HCT116 (cell line): ENCODE measurements at regions not wholly inside any gene's neighbourhood (a gene's known extent, or its start where the extent isn't known, plus 50 kb on each side); places are given as distances from the start of the nearest gene placed in this dataset.

ENCODE experiments used
- ATAC-seq: fragments of 200-7000 bp; cut with Tn5 transposase; 2 replicates; pipeline ENCODE4 v1.9.1; 2020; ENCODE audit warnings: mild to moderate bottlenecking, moderate library complexity
- BruUV-seq: library from RNA; stranded (reverse); fragments of 400-500 nt; replicated peaks from 2 replicates; lab custom pipeline; 2021; lab: Mats Ljungman, UMichigan
- CTCF ChIA-PET: fragments of 300-600 bp; sonication (Branson Sonifier 250); formaldehyde crosslinking; loops from one replicate; lab custom pipeline; 2021; ENCODE audit warnings: antibody characterized with exemption; lab: Charles Lee
- POLR2A ChIA-PET: fragments of 300-600, 350-600 bp; sonication (Branson Sonifier 250); formaldehyde crosslinking; loops from one replicate; lab custom pipeline; 2021; ENCODE audit warnings: antibody characterized with exemption; lab: Charles Lee
- RAD21 ChIA-PET, 2 experiments: fragments of 300-600 bp; sonication (Branson Sonifier 250); formaldehyde crosslinking; loops; one replicate each; lab custom pipeline; 2023; ENCODE audit warnings: low total read pairs in 2 of 2; ENCODE audit not compliant: uncharacterized antibody in 2 of 2, unreplicated experiment in 2 of 2, low non-redundant PET in 1 of 2; lab: Charles Lee
- DNase-seq: peaks from one replicate; pipeline ENCODE4 v3.0.0-alpha.2; 2010; ENCODE audit warnings: low read depth, low spot score
- H2AFZ ChIP-seq: fragments of 200-600 bp; shearing (Covaris generic), sonication (generic); 2 replicates; pipeline ENCODE4 v1.6.1; 2017; ENCODE audit warnings: low read depth, mixed run types, mixed read lengths, antibody characterized with exemption, low read length; ENCODE audit not compliant: poor library complexity, severe bottlenecking
- H3K27ac ChIP-seq: 2 replicates; pipeline ENCODE4 v1.5.1; 2012; ENCODE audit warnings: low read depth, low read length
- H3K27me3 ChIP-seq: fragments of 200-600 bp; sonication (generic); 2 replicates; pipeline ENCODE4 v1.6.1; 2016; ENCODE audit warnings: mixed run types, low read length, mixed read lengths; ENCODE audit not compliant: insufficient read depth
- H3K36me3 ChIP-seq, 2 experiments: fragments of 200-500 bp in 1 of 2; fragments of 200-600 bp in 1 of 2; sonication (Bioruptor generic) in 1 of 2; sonication (generic) in 1 of 2; 2 replicates each; pipeline versions ENCODE4 v1.5.1 to v1.6.1; 2014 to 2016; ENCODE audit warnings: low read length in 2 of 2, inconsistent platforms in 1 of 2, mixed read lengths in 1 of 2, mixed run types in 1 of 2; ENCODE audit not compliant: insufficient read depth in 2 of 2, control insufficient read depth in 1 of 2
- H3K4me1 ChIP-seq, 2 experiments: fragments of 200-600 bp in 1 of 2; sonication (generic) in 1 of 2; 2 replicates each; pipeline versions ENCODE4 v1.5.1 to v1.6.1; 2012 to 2017; ENCODE audit warnings: low read length in 2 of 2, inconsistent platforms in 1 of 2, mild to moderate bottlenecking in 1 of 2, mixed read lengths in 1 of 2, mixed run types in 1 of 2, moderate library complexity in 1 of 2; ENCODE audit not compliant: insufficient read depth in 2 of 2, control insufficient read depth in 1 of 2
- H3K4me2 ChIP-seq: fragments of 200-600 bp; sonication (generic); 2 replicates; pipeline ENCODE4 v1.6.1; 2017; ENCODE audit warnings: mixed run types, low read length, mixed read lengths
- H3K4me3 ChIP-seq, 2 experiments: fragments of 200-600 bp in 1 of 2; sonication (generic) in 1 of 2; replicated peaks in 1 of 2; 2 replicates each; pipeline ENCODE4 v1.5.1; 2011 to 2016; ENCODE audit warnings: low read length in 2 of 2, control low read depth in 1 of 2, low read depth in 1 of 2, mild to moderate bottlenecking in 1 of 2, mixed read lengths in 1 of 2, mixed run types in 1 of 2
- H3K79me2 ChIP-seq: fragments of 200-600 bp; sonication (generic); 2 replicates; pipeline ENCODE4 v1.6.1; 2017; ENCODE audit warnings: mild to moderate bottlenecking, mixed run types, low read length, moderate library complexity, mixed read lengths; ENCODE audit not compliant: insufficient read depth
- H3K9ac ChIP-seq: fragments of 200-600 bp; sonication (generic); 2 replicates; pipeline ENCODE4 v1.6.1; 2016; ENCODE audit warnings: low read length, mixed read lengths
- H3K9me2 ChIP-seq: fragments of 200-600 bp; sonication (generic), shearing (Covaris generic); 2 replicates; pipeline ENCODE4 v1.6.1; 2017; ENCODE audit warnings: mixed run types, mild to moderate bottlenecking, moderate library complexity; ENCODE audit not compliant: insufficient read depth
- H3K9me3 ChIP-seq, 2 experiments: fragments of 200-500 bp in 1 of 2; fragments of 200-600 bp in 1 of 2; sonication (Bioruptor generic) in 1 of 2; sonication (generic) in 1 of 2; 2 replicates each; pipeline ENCODE4 v1.6.1; 2014 to 2017; ENCODE audit warnings: low read length in 2 of 2, mixed read lengths in 2 of 2, inconsistent platforms in 1 of 2, low read depth in 1 of 2, mild to moderate bottlenecking in 1 of 2, mixed run types in 1 of 2, moderate library complexity in 1 of 2; ENCODE audit not compliant: control insufficient read depth in 1 of 2, insufficient read depth in 1 of 2
- H4K20me1 ChIP-seq: fragments of 200-600 bp; sonication (generic), shearing (Covaris generic); 2 replicates; pipeline ENCODE4 v1.6.1; 2017; ENCODE audit warnings: mixed run types, mild to moderate bottlenecking, moderate library complexity; ENCODE audit not compliant: insufficient read depth
- CBX3 ChIP-seq: IDR thresholded peaks from 2 replicates; pipeline ENCODE4 v1.6.1; 2012; ENCODE audit warnings: low read depth
- CEBPB ChIP-seq: IDR thresholded peaks from 2 replicates; pipeline ENCODE4 v1.6.1; 2012; ENCODE audit warnings: low read depth
- EGR1 ChIP-seq: IDR thresholded peaks from 2 replicates; pipeline ENCODE4 v1.6.1; 2012; ENCODE audit warnings: low read depth
- ELF1 ChIP-seq: IDR thresholded peaks from 2 replicates; pipeline ENCODE4 v1.6.1; 2012; ENCODE audit warnings: low read depth, borderline replicate concordance
- EZH2 ChIP-seq: fragments of 200-600 bp; sonication (generic); IDR thresholded peaks from 2 replicates; pipeline ENCODE4 v1.6.1; 2017; ENCODE audit warnings: antibody characterized with exemption, mixed run types
- EZH2phosphoT487 ChIP-seq: fragments of 200-600 bp; IDR thresholded peaks from 2 replicates; pipeline ENCODE4 v1.6.1; 2018; ENCODE audit warnings: antibody characterized with exemption, borderline replicate concordance
- FOSL1 ChIP-seq: IDR thresholded peaks from 2 replicates; pipeline ENCODE4 v1.6.1; 2012; ENCODE audit warnings: low read depth
- JUND ChIP-seq: IDR thresholded peaks from 2 replicates; pipeline ENCODE4 v1.6.1; 2012
- POLR2AphosphoS5 ChIP-seq: IDR thresholded peaks from 2 replicates; pipeline ENCODE4 v1.6.1; 2011; ENCODE audit warnings: mild to moderate bottlenecking, low read depth, low read length, moderate library complexity
- RAD21 ChIP-seq: IDR thresholded peaks from 2 replicates; pipeline ENCODE4 v1.6.1; 2012; ENCODE audit warnings: low read depth, mild to moderate bottlenecking
- SIN3A ChIP-seq: IDR thresholded peaks from 2 replicates; pipeline ENCODE4 v1.6.1; 2012; ENCODE audit warnings: low read depth
- SP1 ChIP-seq: IDR thresholded peaks from 2 replicates; pipeline ENCODE4 v1.6.1; 2012; ENCODE audit warnings: low read depth
- SRF ChIP-seq: IDR thresholded peaks from 2 replicates; pipeline ENCODE4 v1.6.1; 2012; ENCODE audit warnings: low read depth
- TCF7L2 ChIP-seq: IDR thresholded peaks from 2 replicates; pipeline ENCODE4 v1.7.0; 2011; ENCODE audit warnings: borderline replicate concordance, inconsistent platforms; ENCODE audit not compliant: insufficient read depth, insufficient read length; ENCODE audit errors: extremely low read depth
- YY1 ChIP-seq: IDR thresholded peaks from 2 replicates; pipeline ENCODE4 v1.6.1; 2011; ENCODE audit warnings: low read length, low read depth, moderate library complexity, mild to moderate bottlenecking; ENCODE audit not compliant: insufficient replicate concordance; ENCODE audit errors: extremely low read depth
- ZFX ChIP-seq: fragments of 450-650 bp; IDR thresholded peaks from 2 replicates; pipeline ENCODE4 v1.6.1; 2017
- intact Hi-C: fragments of 100-400 bp; cut with micrococcal nuclease; formaldehyde crosslinking; loops from 2 replicates; pipeline ENCODE4 v1.10.0; 2022
- TF ChIP-seq, protein P1 (sequence below), 3 experiments: fragments of 200-600 bp in 1 of 3; sonication (generic) in 1 of 3; IDR thresholded peaks in 2 of 3; conservative IDR thresholded peaks in 1 of 3; 2 replicates each; pipeline ENCODE4 v1.5.1; 2012 to 2017; ENCODE audit warnings: low read depth in 2 of 3, low read length in 2 of 3, antibody characterized with exemption in 1 of 3, borderline replicate concordance in 1 of 3, control low read depth in 1 of 3, mild to moderate bottlenecking in 1 of 3, mixed read lengths in 1 of 3, mixed run types in 1 of 3, moderate library complexity in 1 of 3; ENCODE audit not compliant: insufficient read depth in 1 of 3
- TF ChIP-seq, protein P2 (sequence below): IDR thresholded peaks from 2 replicates; pipeline ENCODE4 v1.6.1; 2012
- TF ChIP-seq, protein P3 (sequence below): IDR thresholded peaks from 2 replicates; pipeline ENCODE4 v1.6.1; 2011; ENCODE audit warnings: mild to moderate bottlenecking, low read length, moderate library complexity; ENCODE audit not compliant: insufficient replicate concordance; ENCODE audit errors: extremely low read depth
- TF ChIP-seq, protein P4 (sequence below): IDR thresholded peaks from 2 replicates; pipeline ENCODE4 v1.6.1; 2012; ENCODE audit warnings: low read depth

DNA sequence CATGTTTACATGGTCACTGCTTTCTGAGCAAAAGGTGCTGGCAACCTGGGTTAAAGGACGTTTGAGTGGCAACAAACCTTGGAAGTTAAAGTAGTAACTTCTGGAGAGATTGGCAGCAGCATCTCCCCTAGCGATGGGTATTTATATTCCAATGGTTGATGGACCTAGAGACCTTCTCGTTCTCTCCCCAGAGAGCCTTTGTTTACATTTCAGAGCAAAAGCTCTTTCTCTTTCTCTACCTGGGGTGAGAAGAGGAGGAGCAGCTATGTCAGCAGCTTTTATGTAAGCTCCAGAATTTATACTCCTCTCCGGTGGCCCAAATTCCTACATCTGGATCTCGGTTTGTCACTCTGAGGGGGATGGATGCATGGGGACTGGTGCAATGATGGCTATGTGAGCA lies 213.7 kb upstream of the ARL4C start (continued):
- TF ChIP-seq EZH2phosphoT487: no peak
- TF ChIP-seq SP1: no peak
- no peak for TF ChIP-seq CEBPB

DNA sequence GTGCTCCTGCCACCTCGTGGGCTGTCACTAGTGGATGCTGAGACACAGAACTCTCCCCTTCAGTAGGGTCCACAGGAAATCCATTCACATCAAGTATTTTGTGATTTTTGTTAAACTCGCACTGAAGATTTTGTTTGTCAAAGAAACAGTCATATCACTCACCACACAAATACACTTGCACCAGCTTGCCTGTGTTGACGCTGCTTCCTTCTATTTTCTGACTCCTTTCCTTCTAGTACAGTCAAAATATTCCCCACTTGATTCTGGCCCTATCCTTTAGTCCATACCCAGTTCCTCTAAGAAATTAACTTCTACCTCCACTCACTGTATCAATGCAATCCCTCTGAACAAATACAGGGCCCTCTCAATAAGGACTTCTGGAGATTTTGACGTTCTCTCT lies 213.2 kb upstream of the ARL4C start:
- intact Hi-C loops: no loop called here
- Histone ChIP-seq H3K9ac (no peak overlapping the region), H3K36me3 (no peaks in the 10 kb centered on the region), H3K27me3 (no peaks in the 10 kb centered on the region), H2AFZ (no peak overlapping the region), H3K79me2 (no peaks in the 10 kb centered on the region), H3K4me1 (peaks cover 0 to 3% of the 10 kb centered on the region in 2 experiments; a peak in 2 of 4 replicates), H3K9me3 (no peaks in the 10 kb centered on the region), H3K9me2 (no peaks in the 10 kb centered on the region), H3K4me3 (no peak overlapping the region), H3K4me2 (no peak overlapping the region), H4K20me1 (no peaks in the 10 kb centered on the region), H3K27ac (no peak overlapping the region)
- ChIA-PET RAD21 (no interaction called here), CTCF (interaction anchor here (0.6 kb wide), 1 partner anchor 133 kb away, joined by 5 read pairs; no protein-coding TSS in a partner anchor), POLR2A (no interaction called here)
- no peak for ATAC-seq
- no peak for DNase-seq
- no peak for TF ChIP-seq SRF
- no peak for TF ChIP-seq FOSL1
- no peak for TF ChIP-seq EGR1
- TF ChIP-seq CBX3: no peak
- no peak for TF ChIP-seq EZH2
- TF ChIP-seq, protein P1, sequence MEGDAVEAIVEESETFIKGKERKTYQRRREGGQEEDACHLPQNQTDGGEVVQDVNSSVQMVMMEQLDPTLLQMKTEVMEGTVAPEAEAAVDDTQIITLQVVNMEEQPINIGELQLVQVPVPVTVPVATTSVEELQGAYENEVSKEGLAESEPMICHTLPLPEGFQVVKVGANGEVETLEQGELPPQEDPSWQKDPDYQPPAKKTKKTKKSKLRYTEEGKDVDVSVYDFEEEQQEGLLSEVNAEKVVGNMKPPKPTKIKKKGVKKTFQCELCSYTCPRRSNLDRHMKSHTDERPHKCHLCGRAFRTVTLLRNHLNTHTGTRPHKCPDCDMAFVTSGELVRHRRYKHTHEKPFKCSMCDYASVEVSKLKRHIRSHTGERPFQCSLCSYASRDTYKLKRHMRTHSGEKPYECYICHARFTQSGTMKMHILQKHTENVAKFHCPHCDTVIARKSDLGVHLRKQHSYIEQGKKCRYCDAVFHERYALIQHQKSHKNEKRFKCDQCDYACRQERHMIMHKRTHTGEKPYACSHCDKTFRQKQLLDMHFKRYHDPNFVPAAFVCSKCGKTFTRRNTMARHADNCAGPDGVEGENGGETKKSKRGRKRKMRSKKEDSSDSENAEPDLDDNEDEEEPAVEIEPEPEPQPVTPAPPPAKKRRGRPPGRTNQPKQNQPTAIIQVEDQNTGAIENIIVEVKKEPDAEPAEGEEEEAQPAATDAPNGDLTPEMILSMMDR (IDR thresholded peaks at IDR 0.05 in 2 of 3, conservative IDR thresholded peaks at IDR 0.05 in 1 of 3; ENCODE audit: borderline replicate concordance in 1 of 3, insufficient read depth in 1 of 3, low read depth in 2 of 3, low read length in 2 of 3): no peak
- no peak for TF ChIP-seq POLR2AphosphoS5
- TF ChIP-seq EZH2phosphoT487: no peak
- TF ChIP-seq, protein P2, sequence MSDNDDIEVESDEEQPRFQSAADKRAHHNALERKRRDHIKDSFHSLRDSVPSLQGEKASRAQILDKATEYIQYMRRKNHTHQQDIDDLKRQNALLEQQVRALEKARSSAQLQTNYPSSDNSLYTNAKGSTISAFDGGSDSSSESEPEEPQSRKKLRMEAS: no peak
- no peak for TF ChIP-seq CEBPB
- no peak for TF ChIP-seq JUND
- TF ChIP-seq ELF1: no peak
- TF ChIP-seq, protein P3, sequence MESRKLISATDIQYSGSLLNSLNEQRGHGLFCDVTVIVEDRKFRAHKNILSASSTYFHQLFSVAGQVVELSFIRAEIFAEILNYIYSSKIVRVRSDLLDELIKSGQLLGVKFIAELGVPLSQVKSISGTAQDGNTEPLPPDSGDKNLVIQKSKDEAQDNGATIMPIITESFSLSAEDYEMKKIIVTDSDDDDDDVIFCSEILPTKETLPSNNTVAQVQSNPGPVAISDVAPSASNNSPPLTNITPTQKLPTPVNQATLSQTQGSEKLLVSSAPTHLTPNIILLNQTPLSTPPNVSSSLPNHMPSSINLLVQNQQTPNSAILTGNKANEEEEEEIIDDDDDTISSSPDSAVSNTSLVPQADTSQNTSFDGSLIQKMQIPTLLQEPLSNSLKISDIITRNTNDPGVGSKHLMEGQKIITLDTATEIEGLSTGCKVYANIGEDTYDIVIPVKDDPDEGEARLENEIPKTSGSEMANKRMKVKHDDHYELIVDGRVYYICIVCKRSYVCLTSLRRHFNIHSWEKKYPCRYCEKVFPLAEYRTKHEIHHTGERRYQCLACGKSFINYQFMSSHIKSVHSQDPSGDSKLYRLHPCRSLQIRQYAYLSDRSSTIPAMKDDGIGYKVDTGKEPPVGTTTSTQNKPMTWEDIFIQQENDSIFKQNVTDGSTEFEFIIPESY: no peak
- no peak for TF ChIP-seq TCF7L2
- TF ChIP-seq YY1: no peak
- TF ChIP-seq ZFX: no peak
- no peak for TF ChIP-seq SIN3A
- no peak for TF ChIP-seq SP1
- TF ChIP-seq, protein P4, sequence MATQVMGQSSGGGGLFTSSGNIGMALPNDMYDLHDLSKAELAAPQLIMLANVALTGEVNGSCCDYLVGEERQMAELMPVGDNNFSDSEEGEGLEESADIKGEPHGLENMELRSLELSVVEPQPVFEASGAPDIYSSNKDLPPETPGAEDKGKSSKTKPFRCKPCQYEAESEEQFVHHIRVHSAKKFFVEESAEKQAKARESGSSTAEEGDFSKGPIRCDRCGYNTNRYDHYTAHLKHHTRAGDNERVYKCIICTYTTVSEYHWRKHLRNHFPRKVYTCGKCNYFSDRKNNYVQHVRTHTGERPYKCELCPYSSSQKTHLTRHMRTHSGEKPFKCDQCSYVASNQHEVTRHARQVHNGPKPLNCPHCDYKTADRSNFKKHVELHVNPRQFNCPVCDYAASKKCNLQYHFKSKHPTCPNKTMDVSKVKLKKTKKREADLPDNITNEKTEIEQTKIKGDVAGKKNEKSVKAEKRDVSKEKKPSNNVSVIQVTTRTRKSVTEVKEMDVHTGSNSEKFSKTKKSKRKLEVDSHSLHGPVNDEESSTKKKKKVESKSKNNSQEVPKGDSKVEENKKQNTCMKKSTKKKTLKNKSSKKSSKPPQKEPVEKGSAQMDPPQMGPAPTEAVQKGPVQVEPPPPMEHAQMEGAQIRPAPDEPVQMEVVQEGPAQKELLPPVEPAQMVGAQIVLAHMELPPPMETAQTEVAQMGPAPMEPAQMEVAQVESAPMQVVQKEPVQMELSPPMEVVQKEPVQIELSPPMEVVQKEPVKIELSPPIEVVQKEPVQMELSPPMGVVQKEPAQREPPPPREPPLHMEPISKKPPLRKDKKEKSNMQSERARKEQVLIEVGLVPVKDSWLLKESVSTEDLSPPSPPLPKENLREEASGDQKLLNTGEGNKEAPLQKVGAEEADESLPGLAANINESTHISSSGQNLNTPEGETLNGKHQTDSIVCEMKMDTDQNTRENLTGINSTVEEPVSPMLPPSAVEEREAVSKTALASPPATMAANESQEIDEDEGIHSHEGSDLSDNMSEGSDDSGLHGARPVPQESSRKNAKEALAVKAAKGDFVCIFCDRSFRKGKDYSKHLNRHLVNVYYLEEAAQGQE: no peak
- no peak for TF ChIP-seq RAD21
- BruUV-seq: no TSS peak
